ENCODE measurements at regions not wholly inside any gene's neighbourhood (a gene's known extent, or its start where the extent isn't known, plus 50 kb on each side); places are given as distances from the start of the nearest gene placed in this dataset.
A peak's percentile ranks its signal among the peaks of the same experiment; 100 is the strongest.
"Not testable (repeated sequence)": the region's sequence is repeated elsewhere in the genome, so short reads cannot be mapped to it uniquely, and the experiment has no call there.

- DNase-seq (ENCODE audit: low spot score) = no peak
Observed at GRCh38 chr15:26125664-26126063, 262.5 kb upstream of the ATP10A start.

GRCh38 chr15:26119322-26119721 is 256.2 kb upstream of the ATP10A start:
- no peak for DNase-seq (ENCODE audit: low spot score)

- DNase-seq (ENCODE audit: low spot score) = no peak
Observed at GRCh38 chr15:26115229-26115943, 252.3 kb upstream of the ATP10A start.

GRCh38 chr15:26114128-26114527 is 251.0 kb upstream of the ATP10A start:
- not testable (repeated sequence) for DNase-seq (ENCODE audit: low spot score)

GRCh38 chr15:26113296-26113695 is 250.2 kb upstream of the ATP10A start:
- DNase-seq (ENCODE audit: low spot score) = no peak

GRCh38 chr15:26109203-26109602 is 246.1 kb upstream of the ATP10A start:
- no peak for DNase-seq (ENCODE audit: low spot score)

- no peak for DNase-seq (ENCODE audit: low spot score)
Observed at GRCh38 chr15:26106556-26106955, 243.4 kb upstream of the ATP10A start.

- DNase-seq (ENCODE audit: low spot score) = no peak
Observed at GRCh38 chr15:26103002-26103404, 239.9 kb upstream of the ATP10A start.

GRCh38 chr15:26102365-26102764 is 239.2 kb upstream of the ATP10A start:
- no peak for DNase-seq (ENCODE audit: low spot score)

GRCh38 chr15:26101443-26101842 is 238.3 kb upstream of the ATP10A start:
- DNase-seq (ENCODE audit: low spot score) = no peak

- no peak for DNase-seq (ENCODE audit: low spot score)
Observed at GRCh38 chr15:26098801-26099200, 235.7 kb upstream of the ATP10A start.

- DNase-seq (ENCODE audit: low spot score) = no peak
Observed at GRCh38 chr15:26097216-26097615, 234.1 kb upstream of the ATP10A start.

- no peak for DNase-seq (ENCODE audit: low spot score)
Observed at GRCh38 chr15:26096581-26096980, 233.5 kb upstream of the ATP10A start.

GRCh38 chr15:26095710-26096330 is 232.7 kb upstream of the ATP10A start:
- no peak for DNase-seq (ENCODE audit: low spot score)

GRCh38 chr15:26091184-26091583 is 228.1 kb upstream of the ATP10A start:
- no peak for DNase-seq (ENCODE audit: low spot score)

GRCh38 chr15:26087881-26088280 is 224.8 kb upstream of the ATP10A start:
- no peak for DNase-seq (ENCODE audit: low spot score)

GRCh38 chr15:26087395-26087794 is 224.3 kb upstream of the ATP10A start:
- DNase-seq (ENCODE audit: low spot score) = no peak

- DNase-seq (ENCODE audit: low spot score) = no peak
Observed at GRCh38 chr15:26084771-26085170, 221.6 kb upstream of the ATP10A start.

- no peak for DNase-seq (ENCODE audit: low spot score)
Observed at GRCh38 chr15:26083896-26084295, 220.8 kb upstream of the ATP10A start.

- DNase-seq (ENCODE audit: low spot score) = no peak
Observed at GRCh38 chr15:26083457-26083856, 220.3 kb upstream of the ATP10A start.

- peak; percentile 97 for DNase-seq (ENCODE audit: low spot score)
Observed at GRCh38 chr15:26082221-26083109, 219.3 kb upstream of the ATP10A start.

- DNase-seq (ENCODE audit: low spot score) = no peak
Observed at GRCh38 chr15:26081758-26082220, 218.7 kb upstream of the ATP10A start.

GRCh38 chr15:26075770-26076169 is 212.6 kb upstream of the ATP10A start:
- DNase-seq (ENCODE audit: low spot score) = no peak

All from activated CD4-positive, alpha-beta T cell treated with anti-CD3 and anti-CD28 coated beads, Interleukin-2, Interleukin-4, amounts not matched to agents 100 ng/mL and 50 ng/mL, durations not matched to agents 16 hours and 8 hours (primary cell).